ENCODE measurements at regions not wholly inside any gene's neighbourhood (a gene's known extent, or its start where the extent isn't known, plus 50 kb on each side); places are given as distances from the start of the nearest gene placed in this dataset.

GRCh38 chr5:88474574-88474973 is 205.9 kb upstream of the TMEM161B start:
- no peaks in the 10 kb centered on the region for H3K4me1 Mint-ChIP-seq
- Histone ChIP-seq H2AFZ (ENCODE audit: low read length) (no peak overlapping the region), H2BK5ac (ENCODE audit: insufficient read length, low read length) (no peak overlapping the region)

More at GRCh38 chr5:88474574-88474973, 205.9 kb upstream of the TMEM161B start:
- H3K9me3 ChIP-seq (ENCODE audit: control insufficient read depth, low read depth, low read length) = no peaks in the 10 kb centered on the region
- H4K91ac ChIP-seq (ENCODE audit: insufficient read length, low read depth, low read length) = no peak overlapping the region
- no peak overlapping the region for H3K4me2 ChIP-seq (ENCODE audit: insufficient read depth, insufficient read length, low read length)
- H2BK15ac ChIP-seq (ENCODE audit: low read depth, low read length) = no peak overlapping the region
- peaks cover 0 to 6% (median 0%) of the 10 kb centered on the region in 3 experiments; a peak in 1 of 7 replicates for H3K36me3 Mint-ChIP-seq (ENCODE audit: insufficient read depth in 1 of 3, low read depth in 3 of 3)
- no peaks in the 10 kb centered on the region for H3K27me3 Mint-ChIP-seq (ENCODE audit: low read depth)
- no peak overlapping the region for H4K5ac ChIP-seq (ENCODE audit: insufficient read length, low read depth, low read length)
- no peak overlapping the region for H2BK20ac ChIP-seq (ENCODE audit: low read depth, low read length, poor library complexity, severe bottlenecking)
- no peak overlapping the region for H3K27ac ChIP-seq (ENCODE audit: insufficient read length, low read depth, low read length)
- no CpG with 5 or more reads among the region's 1 CpG for WGBS (ENCODE audit: extremely low coverage, insufficient read length, low lambda C conversion rate)
- H3K4me3 Mint-ChIP-seq = no peak overlapping the region
- no peak overlapping the region for H2BK12ac ChIP-seq (ENCODE audit: insufficient read length, low read depth, low read length)
- no peak overlapping the region for H3T11ph ChIP-seq (ENCODE audit: low read length)
- H3K79me1 ChIP-seq (ENCODE audit: insufficient read depth, low read depth, low read length, poor library complexity, severe bottlenecking) = no peaks in the 10 kb centered on the region
- H3K4ac ChIP-seq (ENCODE audit: low read depth, low read length) = no peak overlapping the region
- H3K27ac Mint-ChIP-seq = no peak overlapping the region
- no peaks in the 10 kb centered on the region for H4K20me1 ChIP-seq (ENCODE audit: control insufficient read depth, insufficient read depth, insufficient read length)
- H3K56ac ChIP-seq (ENCODE audit: insufficient read length, low read depth, low read length) = no peak overlapping the region
- no peaks in the 10 kb centered on the region for H3K4me1 ChIP-seq (ENCODE audit: insufficient read depth, low read length)
- H4K8ac ChIP-seq (replicated peaks; ENCODE audit: insufficient read length, low read depth, low read length) = no peak overlapping the region
- TF ChIP-seq CTCF (conservative IDR thresholded peaks at IDR 0.05) = no peak
- no peak overlapping the region for H2AK5ac ChIP-seq (ENCODE audit: insufficient read length, low read length)
- no peak overlapping the region for H3K14ac ChIP-seq (ENCODE audit: insufficient read depth, low read length)
- H3K23me2 ChIP-seq (ENCODE audit: insufficient read length, low read depth, low read length, poor library complexity, severe bottlenecking) = no peaks in the 10 kb centered on the region
- peaks cover 0 to 9% of the 10 kb centered on the region in 2 experiments; a peak in 2 of 5 replicates for H3K9me3 Mint-ChIP-seq
- no peak overlapping the region for H3K9ac ChIP-seq (ENCODE audit: extremely low read depth, insufficient read length, low read length)
- no peaks in the 10 kb centered on the region for H3K27me3 ChIP-seq (ENCODE audit: insufficient read depth, low read length)
- DNase-seq = no peak
- H3K18ac ChIP-seq (ENCODE audit: insufficient read length, low read depth, low read length) = no peak overlapping the region
- no peak overlapping the region for H3K23ac ChIP-seq (ENCODE audit: insufficient read length, low read depth, low read length)
- no peak overlapping the region for H2BK120ac ChIP-seq (ENCODE audit: low read depth, low read length, poor library complexity, severe bottlenecking)
- no peaks in the 10 kb centered on the region for H3K79me2 ChIP-seq (ENCODE audit: insufficient read depth, low read length)
